ENCODE measurements at regions not wholly inside any gene's neighbourhood (a gene's known extent, or its start where the extent isn't known, plus 50 kb on each side); places are given as distances from the start of the nearest gene placed in this dataset.

DNA sequence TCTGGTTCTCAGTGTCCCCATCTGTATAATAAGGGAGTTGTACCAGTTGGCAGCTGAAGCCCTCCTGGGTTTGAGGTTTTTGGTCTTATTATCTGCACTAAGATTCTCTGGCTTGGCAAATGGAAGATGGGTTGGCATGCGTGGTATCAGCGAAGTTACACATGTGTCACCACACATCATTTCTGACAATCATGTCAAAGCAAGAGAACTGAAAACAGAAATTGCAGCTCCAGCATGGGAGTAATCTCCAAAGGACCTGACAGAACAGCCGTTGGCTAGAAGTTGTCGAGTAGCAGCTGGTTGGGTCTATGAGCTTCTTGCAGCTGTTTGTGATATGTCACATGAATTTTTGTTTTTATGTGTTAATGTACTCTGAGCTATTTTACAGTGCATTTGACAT lies 317.4 kb downstream of the SLC4A3 start:
- TF ChIP-seq, protein P1, sequence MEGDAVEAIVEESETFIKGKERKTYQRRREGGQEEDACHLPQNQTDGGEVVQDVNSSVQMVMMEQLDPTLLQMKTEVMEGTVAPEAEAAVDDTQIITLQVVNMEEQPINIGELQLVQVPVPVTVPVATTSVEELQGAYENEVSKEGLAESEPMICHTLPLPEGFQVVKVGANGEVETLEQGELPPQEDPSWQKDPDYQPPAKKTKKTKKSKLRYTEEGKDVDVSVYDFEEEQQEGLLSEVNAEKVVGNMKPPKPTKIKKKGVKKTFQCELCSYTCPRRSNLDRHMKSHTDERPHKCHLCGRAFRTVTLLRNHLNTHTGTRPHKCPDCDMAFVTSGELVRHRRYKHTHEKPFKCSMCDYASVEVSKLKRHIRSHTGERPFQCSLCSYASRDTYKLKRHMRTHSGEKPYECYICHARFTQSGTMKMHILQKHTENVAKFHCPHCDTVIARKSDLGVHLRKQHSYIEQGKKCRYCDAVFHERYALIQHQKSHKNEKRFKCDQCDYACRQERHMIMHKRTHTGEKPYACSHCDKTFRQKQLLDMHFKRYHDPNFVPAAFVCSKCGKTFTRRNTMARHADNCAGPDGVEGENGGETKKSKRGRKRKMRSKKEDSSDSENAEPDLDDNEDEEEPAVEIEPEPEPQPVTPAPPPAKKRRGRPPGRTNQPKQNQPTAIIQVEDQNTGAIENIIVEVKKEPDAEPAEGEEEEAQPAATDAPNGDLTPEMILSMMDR (IDR thresholded peaks at IDR 0.05), result no peak
- ATAC-seq (ENCODE audit: low FRiP score), result no peak
- DNase-seq (ENCODE audit: low spot score), result no peak

GRCh38 chr2:219946021-219946420 lies 318.6 kb downstream of the SLC4A3 start:
- TF ChIP-seq, protein P1 (IDR thresholded peaks at IDR 0.05), result no peak
- ATAC-seq (ENCODE audit: low FRiP score) (no peak), DNase-seq (ENCODE audit: low spot score) (no peak)

- ATAC-seq (ENCODE audit: low FRiP score), result no peak
- TF ChIP-seq, protein P1 (IDR thresholded peaks at IDR 0.05), result no peak
- no peak for DNase-seq (ENCODE audit: low spot score)
Measured at GRCh38 chr2:219946529-219946928, 319.1 kb downstream of the SLC4A3 start.

DNA sequence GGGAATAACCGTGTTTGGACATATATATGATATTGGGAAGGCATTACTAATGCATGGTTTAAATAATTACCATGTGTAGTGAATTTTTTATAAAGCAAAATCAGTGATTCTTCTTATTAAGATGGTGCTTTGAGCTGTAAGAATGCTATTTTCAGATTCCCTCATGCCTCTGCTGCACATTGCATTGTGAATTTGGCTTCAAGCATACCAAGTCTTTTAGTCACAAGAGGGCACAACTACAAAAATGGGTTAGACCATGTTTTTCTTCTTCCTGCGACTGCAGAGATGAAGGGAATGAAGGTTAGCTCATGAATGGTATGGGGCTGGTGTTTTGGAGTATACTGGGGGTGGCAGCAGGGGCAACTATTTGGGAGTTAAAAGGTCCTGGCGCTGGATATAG lies 320.1 kb downstream of the SLC4A3 start:
- no peak for DNase-seq (ENCODE audit: low spot score)
- TF ChIP-seq, protein P1 (IDR thresholded peaks at IDR 0.05), result no peak
- no peak for ATAC-seq (ENCODE audit: low FRiP score)

DNA sequence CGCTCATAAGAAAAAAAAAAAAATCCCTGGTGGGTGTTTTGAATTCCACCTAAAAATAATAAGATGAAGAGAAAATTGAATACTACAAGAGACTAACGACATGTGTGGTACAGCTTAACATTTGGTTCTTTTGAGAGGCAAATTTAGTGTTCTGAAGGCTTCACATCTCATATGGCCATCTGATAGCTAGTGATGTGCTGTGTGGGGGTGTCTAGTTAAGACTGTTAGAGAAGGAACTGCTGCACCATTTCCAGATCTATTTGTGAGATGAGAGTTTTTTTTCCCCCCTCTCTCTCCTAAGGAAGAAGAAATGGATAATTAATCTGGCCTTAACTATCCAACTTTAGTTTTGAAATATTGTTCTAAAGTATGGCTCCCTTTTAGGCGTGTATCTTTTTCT lies 321.6 kb downstream of the SLC4A3 start:
- TF ChIP-seq, protein P1 (IDR thresholded peaks at IDR 0.05), result no peak
- no peak for ATAC-seq (ENCODE audit: low FRiP score)
- DNase-seq (ENCODE audit: low spot score), result no peak

DNA sequence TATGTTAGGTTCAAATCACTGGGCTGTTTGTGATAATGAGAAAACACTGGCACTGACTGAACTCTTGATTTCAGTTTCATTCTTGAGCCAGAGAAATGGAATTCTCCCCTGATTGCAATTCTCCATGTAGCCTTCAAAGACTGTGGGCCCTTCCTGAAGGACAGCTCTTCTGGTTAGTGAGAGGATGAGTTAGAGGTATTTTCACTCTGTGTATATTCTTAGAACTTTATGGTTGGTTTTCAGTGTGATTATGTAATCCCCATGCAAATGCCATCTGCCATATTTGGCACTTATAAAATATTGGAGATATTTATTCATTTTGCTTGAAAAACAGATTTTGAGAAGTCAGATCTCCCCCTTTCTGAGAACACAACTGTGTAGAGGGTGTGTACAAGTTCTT lies 323.7 kb downstream of the SLC4A3 start:
- ATAC-seq (ENCODE audit: low FRiP score), result no peak
- TF ChIP-seq, protein P1 (IDR thresholded peaks at IDR 0.05), result no peak
- DNase-seq (ENCODE audit: low spot score), result no peak

- ATAC-seq (ENCODE audit: low FRiP score) (no peak), DNase-seq (ENCODE audit: low spot score) (no peak)
- TF ChIP-seq, protein P1 (IDR thresholded peaks at IDR 0.05), result no peak
Measured at GRCh38 chr2:219954331-219954730, 326.9 kb downstream of the SLC4A3 start.

All from omental fat pad (tissue), 3 donors.